Mammary epithelial cell (primary cell): ENCODE measurements at regions not wholly inside any gene's neighbourhood (a gene's known extent, or its start where the extent isn't known, plus 50 kb on each side); places are given as distances from the start of the nearest gene placed in this dataset.

ENCODE experiments used
- CTCF ChIP-seq, 2 donors: IDR thresholded peaks in 1 of 2; conservative IDR thresholded peaks in 1 of 2; 2 replicates each; pipeline ENCODE4 v1.5.1; 2011 to 2012; ENCODE audit warnings: inconsistent platforms in 2 of 2, low read length in 2 of 2, mild to moderate bottlenecking in 2 of 2, control low read depth in 1 of 2, low read depth in 1 of 2; ENCODE audit not compliant: insufficient read depth in 1 of 2; ENCODE audit errors: extremely low read depth in 1 of 2
- EZH2 ChIP-seq: IDR thresholded peaks from 2 replicates; pipeline ENCODE4 v1.6.1; 2012; ENCODE audit warnings: low read length, inconsistent platforms, borderline replicate concordance

DNA sequence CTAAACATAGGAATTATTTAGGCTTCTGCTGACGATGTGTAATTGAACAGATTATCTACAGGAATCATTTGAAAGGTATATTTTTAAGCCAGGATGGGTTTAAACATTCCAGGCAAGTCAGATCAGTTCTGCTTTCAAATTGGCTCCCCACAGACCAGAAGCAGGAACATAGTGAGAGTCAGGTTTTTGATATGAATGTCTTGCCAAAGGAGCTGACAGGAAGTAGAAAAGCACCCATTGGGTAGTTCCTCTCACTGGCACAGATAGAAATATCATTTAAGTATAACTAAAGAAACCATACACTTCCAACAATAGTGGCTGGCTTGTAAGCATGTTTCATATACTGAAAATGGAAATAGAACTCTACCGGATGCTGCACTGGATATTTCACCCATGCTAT lies 95.2 kb downstream of the CLDN1 start:
- no peak for TF ChIP-seq CTCF (conservative IDR thresholded peaks at IDR 0.05 in 1 of 2, IDR thresholded peaks at IDR 0.05 in 1 of 2; ENCODE audit: extremely low read depth in 1 of 2, insufficient read depth in 1 of 2, low read depth in 1 of 2, low read length in 2 of 2)
- TF ChIP-seq EZH2 = no peak
